OCI-LY3 (cell line): ENCODE measurements at regions not wholly inside any gene's neighbourhood (a gene's known extent, or its start where the extent isn't known, plus 50 kb on each side); places are given as distances from the start of the nearest gene placed in this dataset.

ENCODE experiments used
- H2AFZ ChIP-seq: fragments of 200-600, 300-600 bp; shearing (Covaris generic); 2 replicates; pipeline ENCODE4 v1.6.0; 2014; ENCODE audit warnings: antibody characterized with exemption, low read depth, low read length
- H3K27ac ChIP-seq: fragments of 200-600, 300-600 bp; sonication (generic); 2 replicates; pipeline ENCODE4 v1.5.1; 2014; ENCODE audit warnings: mild to moderate bottlenecking, low read length, moderate library complexity, mixed read lengths
- H3K27me3 ChIP-seq: fragments of 200-600, 300-600 bp; sonication (generic); 2 replicates; pipeline ENCODE4 v1.6.1; 2014; ENCODE audit warnings: low read depth, low read length, mixed read lengths
- H3K36me3 ChIP-seq: fragments of 200-600, 300-600 bp; sonication (generic); replicated peaks from 2 replicates; pipeline ENCODE3; 2014; ENCODE audit warnings: low read depth, low read length, mixed read lengths
- H3K4me1 ChIP-seq: fragments of 300-600, 200-600 bp; sonication (generic); 2 replicates; pipeline ENCODE4 v1.6.1; 2014; ENCODE audit warnings: low read length, mixed read lengths
- H3K4me2 ChIP-seq: fragments of 200-600, 300-600 bp; sonication (generic); 2 replicates; pipeline ENCODE4 v1.6.1; 2014; ENCODE audit warnings: low read length, mixed read lengths
- H3K4me3 ChIP-seq: fragments of 300-600, 200-600 bp; sonication (generic); 2 replicates; pipeline ENCODE4 v1.5.1; 2014; ENCODE audit warnings: antibody characterized with exemption, mild to moderate bottlenecking, low read length, moderate library complexity
- H3K79me2 ChIP-seq: fragments of 300-600, 200-600 bp; shearing (Covaris generic); 2 replicates; pipeline ENCODE4 v1.6.1; 2014; ENCODE audit warnings: mild to moderate bottlenecking, low read length, mixed read lengths
- H3K9ac ChIP-seq: fragments of 300-600, 200-600 bp; shearing (Covaris generic); 2 replicates; pipeline ENCODE4 v1.6.0; 2014; ENCODE audit warnings: mild to moderate bottlenecking, low read length, moderate library complexity
- H3K9me3 ChIP-seq: fragments of 200-600, 300-600 bp; shearing (Covaris generic); 2 replicates; pipeline ENCODE4 v1.6.1; 2014; ENCODE audit warnings: low read length, mixed read lengths; ENCODE audit not compliant: insufficient read depth
- H4K20me1 ChIP-seq: fragments of 200-600, 300-600 bp; sonication (generic); 2 replicates; pipeline ENCODE4 v1.6.1; 2016; ENCODE audit warnings: low read length, mixed read lengths; ENCODE audit not compliant: insufficient read depth
- EZH2phosphoT487 ChIP-seq: fragments of 200-600 bp; shearing (Covaris generic); IDR thresholded peaks from 2 replicates; pipeline ENCODE4 v1.6.1; 2018; ENCODE audit warnings: antibody characterized with exemption, mixed run types, low read depth
- TF ChIP-seq, protein P1 (sequence below): fragments of 200-600, 300-600 bp; sonication (generic); IDR thresholded peaks from 2 replicates; pipeline ENCODE4 v1.5.1; 2014; ENCODE audit warnings: antibody characterized with exemption, low read length, low read depth

DNA sequence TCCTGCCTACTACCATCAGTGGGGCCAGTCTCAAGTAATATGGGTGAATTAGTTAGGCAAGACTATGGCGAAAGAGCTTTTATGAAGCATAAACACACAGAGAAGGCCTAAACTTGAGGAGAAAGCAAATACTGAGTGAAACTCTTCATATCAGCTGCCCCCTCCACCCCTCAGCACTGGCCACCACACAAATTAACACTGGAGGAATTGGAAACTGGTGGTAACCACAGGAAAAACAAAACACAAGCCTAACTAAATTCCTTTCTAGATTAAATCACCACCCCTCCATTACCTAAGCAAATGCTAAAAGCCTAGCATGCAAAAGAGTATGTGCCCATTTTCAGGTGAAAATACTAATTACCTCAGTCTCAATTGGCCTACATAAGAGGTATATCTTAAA lies 774.7 kb upstream of the NECTIN3 start:
- H3K27ac ChIP-seq = no peak overlapping the region
- H3K27me3 ChIP-seq = no peaks in the 10 kb centered on the region
- no peak for TF ChIP-seq EZH2phosphoT487
- TF ChIP-seq, protein P1, sequence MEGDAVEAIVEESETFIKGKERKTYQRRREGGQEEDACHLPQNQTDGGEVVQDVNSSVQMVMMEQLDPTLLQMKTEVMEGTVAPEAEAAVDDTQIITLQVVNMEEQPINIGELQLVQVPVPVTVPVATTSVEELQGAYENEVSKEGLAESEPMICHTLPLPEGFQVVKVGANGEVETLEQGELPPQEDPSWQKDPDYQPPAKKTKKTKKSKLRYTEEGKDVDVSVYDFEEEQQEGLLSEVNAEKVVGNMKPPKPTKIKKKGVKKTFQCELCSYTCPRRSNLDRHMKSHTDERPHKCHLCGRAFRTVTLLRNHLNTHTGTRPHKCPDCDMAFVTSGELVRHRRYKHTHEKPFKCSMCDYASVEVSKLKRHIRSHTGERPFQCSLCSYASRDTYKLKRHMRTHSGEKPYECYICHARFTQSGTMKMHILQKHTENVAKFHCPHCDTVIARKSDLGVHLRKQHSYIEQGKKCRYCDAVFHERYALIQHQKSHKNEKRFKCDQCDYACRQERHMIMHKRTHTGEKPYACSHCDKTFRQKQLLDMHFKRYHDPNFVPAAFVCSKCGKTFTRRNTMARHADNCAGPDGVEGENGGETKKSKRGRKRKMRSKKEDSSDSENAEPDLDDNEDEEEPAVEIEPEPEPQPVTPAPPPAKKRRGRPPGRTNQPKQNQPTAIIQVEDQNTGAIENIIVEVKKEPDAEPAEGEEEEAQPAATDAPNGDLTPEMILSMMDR = no peak
- no peaks in the 10 kb centered on the region for H3K36me3 ChIP-seq
- no peak overlapping the region for H2AFZ ChIP-seq
- no peaks in the 10 kb centered on the region for H4K20me1 ChIP-seq
- no peaks in the 10 kb centered on the region for H3K4me1 ChIP-seq
- no peaks in the 10 kb centered on the region; the same call in 1 of the 2 replicates for H3K9me3 ChIP-seq
- no peak overlapping the region for H3K4me2 ChIP-seq
- H3K9ac ChIP-seq = no peak overlapping the region
- no peaks in the 10 kb centered on the region for H3K79me2 ChIP-seq
- H3K4me3 ChIP-seq = no peak overlapping the region

DNA sequence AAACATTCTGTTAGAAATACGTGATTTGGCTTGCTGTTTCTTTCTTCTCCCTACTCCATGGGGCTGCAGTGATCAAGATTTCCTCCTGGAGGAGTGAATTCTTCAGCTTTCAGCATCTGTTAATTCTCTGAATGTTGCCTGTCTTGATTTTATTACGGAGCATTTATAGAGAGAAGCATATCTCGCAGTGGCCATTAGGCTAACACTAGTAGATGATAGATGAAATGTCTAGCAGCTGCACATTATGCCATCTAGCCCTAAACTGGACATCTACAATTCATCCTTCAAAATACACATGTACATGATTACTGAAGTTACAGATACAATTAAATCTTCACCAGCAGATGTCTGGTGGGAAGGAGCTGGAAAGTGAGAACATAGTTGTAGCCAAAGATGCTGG lies 769.8 kb upstream of the NECTIN3 start:
- H3K79me2 ChIP-seq = no peaks in the 10 kb centered on the region
- H3K27me3 ChIP-seq = no peaks in the 10 kb centered on the region
- no peaks in the 10 kb centered on the region; the same call in 1 of the 2 replicates for H3K9me3 ChIP-seq
- H3K27ac ChIP-seq = no peak overlapping the region
- no peak overlapping the region for H2AFZ ChIP-seq
- TF ChIP-seq, protein P1 = no peak
- no peak for TF ChIP-seq EZH2phosphoT487
- no peak overlapping the region for H3K4me3 ChIP-seq
- no peaks in the 10 kb centered on the region for H3K36me3 ChIP-seq
- H3K4me1 ChIP-seq = no peaks in the 10 kb centered on the region
- no peak overlapping the region for H3K4me2 ChIP-seq
- no peaks in the 10 kb centered on the region for H4K20me1 ChIP-seq
- H3K9ac ChIP-seq = no peak overlapping the region

DNA sequence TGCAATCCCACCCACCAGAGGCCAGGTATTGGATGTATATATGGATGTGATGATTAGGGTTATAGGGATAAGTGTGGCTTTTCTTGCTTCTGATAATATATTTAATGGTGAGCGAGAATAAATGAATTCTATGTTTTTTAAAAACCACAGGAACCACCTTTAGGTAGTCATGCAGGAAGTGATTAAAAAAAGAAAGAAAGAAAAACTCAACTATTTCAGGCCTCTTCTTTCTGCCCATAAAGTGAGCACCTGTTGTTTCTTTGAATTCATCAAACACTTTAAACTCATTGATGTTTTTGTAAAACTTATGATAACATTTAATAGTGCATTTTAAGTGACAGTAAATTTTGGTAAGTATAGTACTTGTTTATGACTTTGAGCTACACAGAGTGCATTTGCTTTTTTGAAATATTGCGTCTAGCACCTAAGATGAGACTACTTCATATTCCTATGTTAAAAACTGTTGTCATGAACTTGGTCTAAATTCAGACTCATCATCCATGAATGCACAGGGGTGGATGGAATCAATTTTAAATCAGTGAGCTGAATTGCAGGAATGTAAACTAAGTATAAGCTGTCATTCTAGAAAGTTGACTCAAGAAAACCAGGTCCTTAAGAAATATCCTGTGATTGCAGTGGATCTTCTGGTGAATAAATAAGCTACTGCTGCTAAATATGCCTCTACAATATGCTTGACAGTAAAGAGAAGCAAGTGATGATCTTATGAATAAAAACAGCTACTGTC lies 764.4 kb upstream of the NECTIN3 start:
- H3K27ac ChIP-seq = no peak overlapping the region
- no peaks in the 10 kb centered on the region for H3K79me2 ChIP-seq

DNA sequence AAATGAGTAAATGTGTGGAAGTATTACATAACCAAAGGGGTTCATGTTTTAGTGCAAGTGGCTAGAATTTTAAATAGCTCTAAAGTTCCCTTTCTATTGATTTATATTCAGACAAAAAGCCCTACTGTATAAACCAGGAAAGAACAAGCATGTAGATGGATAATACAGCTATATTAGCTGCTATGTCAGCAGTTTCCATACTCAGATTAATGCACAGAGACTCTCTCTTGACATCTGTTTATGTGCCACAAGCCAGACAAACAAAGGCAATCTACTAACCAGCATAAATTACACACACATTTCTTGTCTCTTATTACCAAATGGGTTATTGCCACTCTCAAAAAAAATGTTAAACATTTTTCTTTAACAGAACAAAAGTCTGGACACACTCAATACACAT lies 760.1 kb upstream of the NECTIN3 start:
- Histone ChIP-seq H3K36me3 (no peaks in the 10 kb centered on the region), H2AFZ (no peak overlapping the region), H3K4me3 (no peak overlapping the region), H3K79me2 (no peaks in the 10 kb centered on the region), H3K9ac (no peak overlapping the region), H3K9me3 (no peaks in the 10 kb centered on the region), H3K4me1 (no peaks in the 10 kb centered on the region; the same call in 1 of the 2 replicates), H3K27ac (no peak overlapping the region), H4K20me1 (no peaks in the 10 kb centered on the region), H3K4me2 (no peak overlapping the region), H3K27me3 (no peaks in the 10 kb centered on the region)
- TF ChIP-seq EZH2phosphoT487 = no peak
- TF ChIP-seq, protein P1 = no peak

More for the DNA sequence above, 764.4 kb upstream of the NECTIN3 start:
- Histone ChIP-seq H3K9ac (no peak overlapping the region), H3K9me3 (no peaks in the 10 kb centered on the region), H2AFZ (no peak overlapping the region), H3K4me1 (no peaks in the 10 kb centered on the region), H3K4me3 (no peak overlapping the region), H3K27me3 (no peaks in the 10 kb centered on the region), H4K20me1 (no peaks in the 10 kb centered on the region), H3K4me2 (no peak overlapping the region), H3K36me3 (no peaks in the 10 kb centered on the region)
- TF ChIP-seq EZH2phosphoT487 = no peak
- TF ChIP-seq, protein P1 = no peak
